Esophagus muscularis mucosa (tissue), 4 donors: ENCODE measurements at regions not wholly inside any gene's neighbourhood (a gene's known extent, or its start where the extent isn't known, plus 50 kb on each side); places are given as distances from the start of the nearest gene placed in this dataset.
"Not testable (repeated sequence)": the region's sequence is repeated elsewhere in the genome, so short reads cannot be mapped to it uniquely, and the experiment has no call there.

Source experiments
- CTCF ChIP-seq, 3 experiments: fragments of 200-600 bp in 2 of 3; fragments of 450-650 bp in 1 of 3; sonication (generic) in 2 of 3; IDR thresholded peaks; one replicate each; pipeline ENCODE4 v1.5.1; 2017 to 2019; ENCODE audit warnings: antibody characterized with exemption in 3 of 3, mild to moderate bottlenecking in 2 of 3, moderate library complexity in 1 of 3
- EP300 ChIP-seq: sonication (generic); formaldehyde crosslinking; IDR thresholded peaks from one replicate; pipeline ENCODE4 v1.6.1; 2017; ENCODE audit warnings: antibody characterized with exemption
- POLR2A ChIP-seq: fragments of 450-650 bp; IDR thresholded peaks from one replicate; pipeline ENCODE4 v1.6.1; 2017; ENCODE audit warnings: antibody characterized with exemption, moderate library complexity, mild to moderate bottlenecking, low read depth
- POLR2AphosphoS5 ChIP-seq, 2 donors: sonication (generic); formaldehyde crosslinking; IDR thresholded peaks; one replicate each; pipeline ENCODE4 v1.6.1; 2017; ENCODE audit warnings: antibody characterized with exemption in 2 of 2

- not testable (repeated sequence) for TF ChIP-seq CTCF (IDR thresholded peaks at IDR 0.05); EP300; POLR2A; POLR2AphosphoS5 (IDR thresholded peaks at IDR 0.05)
Observed at GRCh38 chr14:105713160-105713559, 186.8 kb downstream of the TMEM121 start.
